ENCODE measurements at regions not wholly inside any gene's neighbourhood (a gene's known extent, or its start where the extent isn't known, plus 50 kb on each side); places are given as distances from the start of the nearest gene placed in this dataset.
A peak's percentile ranks its signal among the peaks of the same experiment; 100 is the strongest.

- no peak overlapping the region for H3K9ac ChIP-seq (ENCODE audit: low read length in 2 of 2)
- H3K27ac ChIP-seq (ENCODE audit: low read length): no peak overlapping the region
- peaks cover 29% of the 10 kb centered on the region for H3K4me1 ChIP-seq (ENCODE audit: control insufficient read depth, insufficient read depth, low read length)
- no peak overlapping the region for H3K4me3 ChIP-seq (ENCODE audit: low read length in 2 of 2)
- no peaks in the 10 kb centered on the region for H3K9me3 ChIP-seq (ENCODE audit: control insufficient read depth in 2 of 2, low read length in 2 of 2)
- H3K27me3 ChIP-seq (ENCODE audit: control insufficient read depth in 1 of 2, insufficient read depth in 2 of 2, low read length in 2 of 2): peaks cover 0 to 3% of the 10 kb centered on the region in 2 donors
- H3K36me3 ChIP-seq (ENCODE audit: control insufficient read depth in 2 of 2, insufficient read depth in 2 of 2, low read length in 2 of 2): no peaks in the 10 kb centered on the region
Observed at GRCh38 chr18:79579807-79580497, 99.7 kb upstream of the CTDP1 start.

- H3K27me3 ChIP-seq (ENCODE audit: control insufficient read depth in 1 of 2, insufficient read depth in 2 of 2, low read length in 2 of 2): peaks cover 0 to 3% of the 10 kb centered on the region in 2 donors
- peaks cover 28% of the 10 kb centered on the region for H3K4me1 ChIP-seq (ENCODE audit: control insufficient read depth, insufficient read depth, low read length)
- no peaks in the 10 kb centered on the region for H3K36me3 ChIP-seq (ENCODE audit: control insufficient read depth in 2 of 2, insufficient read depth in 2 of 2, low read length in 2 of 2)
- no peak overlapping the region for H3K4me3 ChIP-seq (ENCODE audit: low read length in 2 of 2)
- H3K27ac ChIP-seq (ENCODE audit: low read length): no peak overlapping the region
- no peaks in the 10 kb centered on the region for H3K9me3 ChIP-seq (ENCODE audit: control insufficient read depth in 2 of 2, low read length in 2 of 2)
- no peak overlapping the region for H3K9ac ChIP-seq (ENCODE audit: low read length in 2 of 2)
Observed at GRCh38 chr18:79580498-79581171, 99.0 kb upstream of the CTDP1 start.

- no peak overlapping the region for H3K9ac ChIP-seq (ENCODE audit: low read length in 2 of 2)
- H3K4me3 ChIP-seq (ENCODE audit: low read length in 2 of 2): no peak overlapping the region
- H3K36me3 ChIP-seq (ENCODE audit: control insufficient read depth in 2 of 2, insufficient read depth in 2 of 2, low read length in 2 of 2): no peaks in the 10 kb centered on the region
- H3K27me3 ChIP-seq (ENCODE audit: control insufficient read depth in 1 of 2, insufficient read depth in 2 of 2, low read length in 2 of 2): peaks cover 0 to 3% of the 10 kb centered on the region in 2 donors
- H3K4me1 ChIP-seq (ENCODE audit: control insufficient read depth, insufficient read depth, low read length): peaks cover 20% of the 10 kb centered on the region
- no peaks in the 10 kb centered on the region for H3K9me3 ChIP-seq (ENCODE audit: control insufficient read depth in 2 of 2, low read length in 2 of 2)
- H3K27ac ChIP-seq (ENCODE audit: low read length): no peak overlapping the region
Observed at GRCh38 chr18:79581406-79581805, 98.2 kb upstream of the CTDP1 start.

GRCh38 chr18:79581911-79582310 is 97.7 kb upstream of the CTDP1 start:
- Histone ChIP-seq H3K36me3 (ENCODE audit: control insufficient read depth in 2 of 2, insufficient read depth in 2 of 2, low read length in 2 of 2) (no peaks in the 10 kb centered on the region), H3K27me3 (ENCODE audit: control insufficient read depth in 1 of 2, insufficient read depth in 2 of 2, low read length in 2 of 2) (peaks cover 0 to 3% of the 10 kb centered on the region in 2 donors), H3K4me1 (ENCODE audit: control insufficient read depth, insufficient read depth, low read length) (peaks cover 15% of the 10 kb centered on the region), H3K27ac (ENCODE audit: low read length) (no peak overlapping the region), H3K9ac (ENCODE audit: low read length in 2 of 2) (no peak overlapping the region), H3K4me3 (ENCODE audit: low read length in 2 of 2) (peak overlapping the region in 1 of 2 donors; percentile 1), H3K9me3 (ENCODE audit: control insufficient read depth in 2 of 2, low read length in 2 of 2) (no peaks in the 10 kb centered on the region)

GRCh38 chr18:79582978-79583377 is 96.6 kb upstream of the CTDP1 start:
- H3K27ac ChIP-seq (ENCODE audit: low read length): no peak overlapping the region
- no peaks in the 10 kb centered on the region for H3K9me3 ChIP-seq (ENCODE audit: control insufficient read depth in 2 of 2, low read length in 2 of 2)
- H3K36me3 ChIP-seq (ENCODE audit: control insufficient read depth in 2 of 2, insufficient read depth in 2 of 2, low read length in 2 of 2): no peaks in the 10 kb centered on the region
- H3K9ac ChIP-seq (ENCODE audit: low read length in 2 of 2): no peak overlapping the region
- peaks cover 6% of the 10 kb centered on the region for H3K4me1 ChIP-seq (ENCODE audit: control insufficient read depth, insufficient read depth, low read length)
- peaks cover 0 to under 1% of the 10 kb centered on the region in 2 donors for H3K27me3 ChIP-seq (ENCODE audit: control insufficient read depth in 1 of 2, insufficient read depth in 2 of 2, low read length in 2 of 2)
- H3K4me3 ChIP-seq (ENCODE audit: low read length in 2 of 2): no peak overlapping the region

GRCh38 chr18:79583426-79583825 is 96.2 kb upstream of the CTDP1 start:
- no peaks in the 10 kb centered on the region for H3K27me3 ChIP-seq (ENCODE audit: control insufficient read depth in 1 of 2, insufficient read depth in 2 of 2, low read length in 2 of 2)
- H3K36me3 ChIP-seq (ENCODE audit: control insufficient read depth in 2 of 2, insufficient read depth in 2 of 2, low read length in 2 of 2): no peaks in the 10 kb centered on the region
- no peak overlapping the region for H3K4me3 ChIP-seq (ENCODE audit: low read length in 2 of 2)
- no peak overlapping the region for H3K27ac ChIP-seq (ENCODE audit: low read length)
- no peak overlapping the region for H3K9ac ChIP-seq (ENCODE audit: low read length in 2 of 2)
- H3K4me1 ChIP-seq (ENCODE audit: control insufficient read depth, insufficient read depth, low read length): peaks cover 11% of the 10 kb centered on the region
- no peaks in the 10 kb centered on the region for H3K9me3 ChIP-seq (ENCODE audit: control insufficient read depth in 2 of 2, low read length in 2 of 2)

- Histone ChIP-seq H3K4me3 (ENCODE audit: low read length in 2 of 2) (no peak overlapping the region), H3K9me3 (ENCODE audit: control insufficient read depth in 2 of 2, low read length in 2 of 2) (no peaks in the 10 kb centered on the region), H3K9ac (ENCODE audit: low read length in 2 of 2) (no peak overlapping the region), H3K27me3 (ENCODE audit: control insufficient read depth in 1 of 2, insufficient read depth in 2 of 2, low read length in 2 of 2) (no peaks in the 10 kb centered on the region), H3K27ac (ENCODE audit: low read length) (no peak overlapping the region), H3K4me1 (ENCODE audit: control insufficient read depth, insufficient read depth, low read length) (peaks cover 11% of the 10 kb centered on the region), H3K36me3 (ENCODE audit: control insufficient read depth in 2 of 2, insufficient read depth in 2 of 2, low read length in 2 of 2) (no peaks in the 10 kb centered on the region)
Observed at GRCh38 chr18:79583984-79584401, 95.6 kb upstream of the CTDP1 start.

GRCh38 chr18:79584491-79585394 is 94.9 kb upstream of the CTDP1 start:
- H3K27me3 ChIP-seq (ENCODE audit: control insufficient read depth in 1 of 2, insufficient read depth in 2 of 2, low read length in 2 of 2): no peaks in the 10 kb centered on the region
- H3K4me1 ChIP-seq (ENCODE audit: control insufficient read depth, insufficient read depth, low read length): peaks cover 19% of the 10 kb centered on the region
- H3K27ac ChIP-seq (ENCODE audit: low read length): no peak overlapping the region
- H3K9me3 ChIP-seq (ENCODE audit: control insufficient read depth in 2 of 2, low read length in 2 of 2): no peaks in the 10 kb centered on the region
- H3K4me3 ChIP-seq (ENCODE audit: low read length in 2 of 2): no peak overlapping the region
- no peak overlapping the region for H3K9ac ChIP-seq (ENCODE audit: low read length in 2 of 2)
- no peaks in the 10 kb centered on the region for H3K36me3 ChIP-seq (ENCODE audit: control insufficient read depth in 2 of 2, insufficient read depth in 2 of 2, low read length in 2 of 2)

- no peak overlapping the region for H3K27ac ChIP-seq (ENCODE audit: low read length)
- H3K4me3 ChIP-seq (ENCODE audit: low read length in 2 of 2): no peak overlapping the region
- H3K27me3 ChIP-seq (ENCODE audit: control insufficient read depth in 1 of 2, insufficient read depth in 2 of 2, low read length in 2 of 2): no peaks in the 10 kb centered on the region
- no peak overlapping the region for H3K9ac ChIP-seq (ENCODE audit: low read length in 2 of 2)
- H3K9me3 ChIP-seq (ENCODE audit: control insufficient read depth in 2 of 2, low read length in 2 of 2): no peaks in the 10 kb centered on the region
- H3K36me3 ChIP-seq (ENCODE audit: control insufficient read depth in 2 of 2, insufficient read depth in 2 of 2, low read length in 2 of 2): no peaks in the 10 kb centered on the region
- H3K4me1 ChIP-seq (ENCODE audit: control insufficient read depth, insufficient read depth, low read length): peaks cover 28% of the 10 kb centered on the region
Observed at GRCh38 chr18:79585395-79586370, 93.9 kb upstream of the CTDP1 start.

Data from stomach smooth muscle (tissue), 2 donors.